ENCODE measurements at regions not wholly inside any gene's neighbourhood (a gene's known extent, or its start where the extent isn't known, plus 50 kb on each side); places are given as distances from the start of the nearest gene placed in this dataset.

DNA sequence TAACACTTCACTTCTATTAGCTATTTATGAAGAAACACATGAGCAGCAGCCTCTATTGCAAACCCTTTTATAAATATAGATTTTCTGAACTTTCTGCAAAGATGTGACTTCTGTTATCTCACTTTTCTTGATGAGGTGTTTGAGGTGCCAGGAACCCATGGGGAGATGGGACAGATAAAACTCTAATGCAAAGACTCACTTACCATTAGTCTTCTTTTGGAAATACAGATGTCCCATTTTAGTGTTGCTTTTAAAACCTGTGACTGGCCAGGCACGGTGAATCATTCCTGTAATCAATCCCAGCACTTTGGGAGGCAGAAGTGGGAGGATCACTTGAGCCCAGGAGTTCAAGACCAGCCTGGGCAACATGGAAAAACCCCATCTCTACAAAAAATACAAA, 171.3 kb upstream of the GAS1 start:
- no peaks in the 10 kb centered on the region for H3K4me1 ChIP-seq (ENCODE audit: insufficient read depth, low read length)
- no peaks in the 10 kb centered on the region for H3K9me2 ChIP-seq (replicated peaks; ENCODE audit: low read length)
- H3F3A ChIP-seq (ENCODE audit: low read length, unreplicated experiment) = no peaks in the 10 kb centered on the region
- no peaks in the 10 kb centered on the region for H4K20me1 ChIP-seq (ENCODE audit: low read length)
- no peak overlapping the region for H3K4me3 ChIP-seq (ENCODE audit: low read length)
- H3K27me3 ChIP-seq (ENCODE audit: low read length) = no peaks in the 10 kb centered on the region
- H3K4me2 ChIP-seq (ENCODE audit: low read length) = no peak overlapping the region
- TF ChIP-seq EZH2phosphoT487 (IDR thresholded peaks at IDR 0.05; ENCODE audit: borderline replicate concordance, low read length) (no peak), EZH2 (IDR thresholded peaks at IDR 0.05; ENCODE audit: low read length, unreplicated experiment) (no peak)
- TF ChIP-seq, protein P1, sequence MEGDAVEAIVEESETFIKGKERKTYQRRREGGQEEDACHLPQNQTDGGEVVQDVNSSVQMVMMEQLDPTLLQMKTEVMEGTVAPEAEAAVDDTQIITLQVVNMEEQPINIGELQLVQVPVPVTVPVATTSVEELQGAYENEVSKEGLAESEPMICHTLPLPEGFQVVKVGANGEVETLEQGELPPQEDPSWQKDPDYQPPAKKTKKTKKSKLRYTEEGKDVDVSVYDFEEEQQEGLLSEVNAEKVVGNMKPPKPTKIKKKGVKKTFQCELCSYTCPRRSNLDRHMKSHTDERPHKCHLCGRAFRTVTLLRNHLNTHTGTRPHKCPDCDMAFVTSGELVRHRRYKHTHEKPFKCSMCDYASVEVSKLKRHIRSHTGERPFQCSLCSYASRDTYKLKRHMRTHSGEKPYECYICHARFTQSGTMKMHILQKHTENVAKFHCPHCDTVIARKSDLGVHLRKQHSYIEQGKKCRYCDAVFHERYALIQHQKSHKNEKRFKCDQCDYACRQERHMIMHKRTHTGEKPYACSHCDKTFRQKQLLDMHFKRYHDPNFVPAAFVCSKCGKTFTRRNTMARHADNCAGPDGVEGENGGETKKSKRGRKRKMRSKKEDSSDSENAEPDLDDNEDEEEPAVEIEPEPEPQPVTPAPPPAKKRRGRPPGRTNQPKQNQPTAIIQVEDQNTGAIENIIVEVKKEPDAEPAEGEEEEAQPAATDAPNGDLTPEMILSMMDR (conservative IDR thresholded peaks at IDR 0.05; ENCODE audit: low read depth, low read length) = no peak
- no peaks in the 10 kb centered on the region for H3K36me3 ChIP-seq (ENCODE audit: low read depth, low read length)
- H3K27ac ChIP-seq (ENCODE audit: low read length) = no peak overlapping the region
- H2AFZ ChIP-seq (ENCODE audit: low read length) = no peak overlapping the region
- BruUV-seq (replicated peaks) = no TSS peak
- intact Hi-C loops (cut with micrococcal nuclease) = no loop called here
- CTCF ChIA-PET = no interaction called here
- ATAC-seq = no peak
- H3K79me2 ChIP-seq (ENCODE audit: low read length) = no peaks in the 10 kb centered on the region
- DNase-seq = no peak
- H3K9ac ChIP-seq (ENCODE audit: low read length) = no peak overlapping the region
- POLR2A ChIA-PET (ENCODE audit: unreplicated experiment) = no interaction called here
- H3K9me3 ChIP-seq (ENCODE audit: low read length) = no peaks in the 10 kb centered on the region

DNA sequence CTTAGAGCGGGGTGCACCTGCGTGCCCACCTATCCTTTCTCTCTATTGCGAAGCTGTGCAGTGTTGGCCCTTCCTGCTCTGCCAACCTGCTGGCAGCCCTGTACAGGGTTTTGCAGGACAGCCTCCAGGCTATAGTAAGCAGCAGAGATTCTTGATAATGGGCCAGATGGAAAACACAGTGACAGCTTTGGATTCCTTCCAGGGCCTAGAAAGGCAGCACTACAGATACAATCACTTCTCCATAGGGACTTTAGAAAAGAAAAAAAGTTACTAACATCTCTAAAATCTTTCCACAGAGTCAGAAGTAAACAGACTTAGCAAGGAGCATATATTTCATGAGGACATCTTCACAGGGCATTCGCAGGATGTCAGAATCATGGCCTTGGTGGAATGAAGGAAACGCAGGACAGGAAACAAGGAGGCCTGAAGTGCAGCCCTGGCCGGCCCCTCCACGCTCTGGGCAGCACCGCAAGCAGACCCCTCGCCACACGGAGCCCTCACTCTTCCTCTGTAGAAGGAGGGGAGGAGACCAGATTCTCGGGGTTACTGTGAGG, 172.1 kb upstream of the GAS1 start:
- no TSS peak for BruUV-seq (replicated peaks)
- no peak overlapping the region for H3K9ac ChIP-seq (ENCODE audit: low read length)
- no peaks in the 10 kb centered on the region for H3F3A ChIP-seq (ENCODE audit: low read length, unreplicated experiment)
- H3K27ac ChIP-seq (ENCODE audit: low read length) = no peak overlapping the region
- intact Hi-C loops (cut with micrococcal nuclease) = no loop called here
- no peaks in the 10 kb centered on the region for H3K36me3 ChIP-seq (ENCODE audit: low read depth, low read length)
- H4K20me1 ChIP-seq (ENCODE audit: low read length) = no peaks in the 10 kb centered on the region
- H2AFZ ChIP-seq (ENCODE audit: low read length) = no peak overlapping the region
- no peak overlapping the region for H3K4me3 ChIP-seq (ENCODE audit: low read length)
- peak; percentile 3 for DNase-seq
- no peaks in the 10 kb centered on the region for H3K27me3 ChIP-seq (ENCODE audit: low read length)
- CTCF ChIA-PET = no interaction called here
- POLR2A ChIA-PET (ENCODE audit: unreplicated experiment) = no interaction called here
- H3K4me2 ChIP-seq (ENCODE audit: low read length) = no peak overlapping the region
- TF ChIP-seq, protein P1 (conservative IDR thresholded peaks at IDR 0.05; ENCODE audit: low read depth, low read length) = no peak
- TF ChIP-seq EZH2 (IDR thresholded peaks at IDR 0.05; ENCODE audit: low read length, unreplicated experiment) = no peak
- no peaks in the 10 kb centered on the region for H3K79me2 ChIP-seq (ENCODE audit: low read length)
- H3K9me2 ChIP-seq (replicated peaks; ENCODE audit: low read length) = no peaks in the 10 kb centered on the region
- no peak for ATAC-seq
- H3K4me1 ChIP-seq (ENCODE audit: insufficient read depth, low read length) = no peaks in the 10 kb centered on the region
- H3K9me3 ChIP-seq (ENCODE audit: low read length) = no peaks in the 10 kb centered on the region

DNA sequence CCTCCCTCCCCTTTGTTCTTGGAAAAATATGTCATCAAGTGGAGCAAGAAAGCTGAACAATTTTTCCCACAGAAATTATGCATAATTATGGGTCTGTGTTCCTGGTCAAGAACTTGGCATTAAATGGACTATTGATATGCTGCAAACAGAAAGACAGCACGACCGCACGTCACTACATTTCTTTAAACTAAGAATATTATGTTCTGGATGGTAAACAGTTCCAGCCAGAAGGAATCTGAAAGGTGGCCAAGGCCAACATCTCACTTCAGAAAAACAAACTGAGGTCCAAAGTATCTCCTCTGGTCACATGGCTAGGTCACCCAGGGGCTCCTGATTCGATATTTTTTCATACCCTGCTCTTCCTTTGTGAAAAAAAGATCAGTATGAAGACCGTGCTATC, 173.3 kb upstream of the GAS1 start:
- no peak overlapping the region for H3K4me2 ChIP-seq (ENCODE audit: low read length)
- H3K9ac ChIP-seq (ENCODE audit: low read length) = no peak overlapping the region
- CTCF ChIA-PET = no interaction called here
- H3K4me3 ChIP-seq (ENCODE audit: low read length) = no peak overlapping the region
- no peaks in the 10 kb centered on the region for H3F3A ChIP-seq (ENCODE audit: low read length, unreplicated experiment)
- ATAC-seq (no peak), DNase-seq (no peak)
- no peaks in the 10 kb centered on the region for H3K36me3 ChIP-seq (ENCODE audit: low read depth, low read length)
- no peaks in the 10 kb centered on the region for H3K4me1 ChIP-seq (ENCODE audit: insufficient read depth, low read length)
- BruUV-seq (replicated peaks) = no TSS peak
- no peak overlapping the region for H2AFZ ChIP-seq (ENCODE audit: low read length)
- H3K79me2 ChIP-seq (ENCODE audit: low read length) = no peaks in the 10 kb centered on the region
- H3K27me3 ChIP-seq (ENCODE audit: low read length) = no peaks in the 10 kb centered on the region
- no peak for TF ChIP-seq EZH2 (IDR thresholded peaks at IDR 0.05; ENCODE audit: low read length, unreplicated experiment)
- TF ChIP-seq, protein P1 (conservative IDR thresholded peaks at IDR 0.05; ENCODE audit: low read depth, low read length) = no peak
- TF ChIP-seq EZH2phosphoT487 (IDR thresholded peaks at IDR 0.05; ENCODE audit: borderline replicate concordance, low read length) = no peak
- POLR2A ChIA-PET (ENCODE audit: unreplicated experiment) = no interaction called here
- no peaks in the 10 kb centered on the region for H3K9me3 ChIP-seq (ENCODE audit: low read length)
- H3K9me2 ChIP-seq (replicated peaks; ENCODE audit: low read length) = no peaks in the 10 kb centered on the region
- H4K20me1 ChIP-seq (ENCODE audit: low read length) = no peaks in the 10 kb centered on the region
- no peak overlapping the region for H3K27ac ChIP-seq (ENCODE audit: low read length)
- intact Hi-C loops (cut with micrococcal nuclease) = no loop called here

All from PC-3 (cell line).